HEK293T (cell line): ENCODE measurements at regions not wholly inside any gene's neighbourhood (a gene's known extent, or its start where the extent isn't known, plus 50 kb on each side); places are given as distances from the start of the nearest gene placed in this dataset.

Source experiments
- CTCF ChIA-PET: fragments of 350-600 bp; formaldehyde crosslinking; extraction: SDS; loops from one replicate; lab custom pipeline; 2021; ENCODE audit warnings: antibody characterized with exemption, inconsistent platforms; lab: Yijun Ruan, JAX
- POLR2A ChIA-PET: fragments of 350-600 bp; formaldehyde crosslinking; extraction: SDS; loops from one replicate; lab custom pipeline; 2020; ENCODE audit warnings: antibody characterized with exemption, inconsistent platforms; lab: Yijun Ruan, JAX
- DNase-seq: peaks from one replicate; pipeline ENCODE4 v3.0.0; 2012; ENCODE audit warnings: mixed read lengths; ENCODE audit errors: extremely low spot score
- ARNT ChIP-seq: fragments of 450-650 bp; IDR thresholded peaks from 2 replicates; pipeline ENCODE4 v1.6.1; 2017; ENCODE audit warnings: mild to moderate bottlenecking
- BHLHE40 ChIP-seq: fragments of 450-650 bp; IDR thresholded peaks from 2 replicates; pipeline ENCODE4 v1.6.1; 2016; ENCODE audit warnings: mild to moderate bottlenecking, moderate library complexity, borderline replicate concordance
- CTBP1 ChIP-seq: fragments of 450-650 bp; IDR thresholded peaks from 2 replicates; pipeline ENCODE4 v1.6.1; 2016; ENCODE audit warnings: borderline replicate concordance
- ELF4 ChIP-seq: fragments of 450-650 bp; IDR thresholded peaks from 2 replicates; pipeline ENCODE4 v1.6.1; 2017; ENCODE audit warnings: antibody characterized with exemption
- FOXA1 ChIP-seq: fragments of 450-650 bp; IDR thresholded peaks from 2 replicates; pipeline ENCODE4 v1.6.1; 2016; ENCODE audit warnings: mild to moderate bottlenecking
- FOXK2 ChIP-seq: fragments of 450-650 bp; IDR thresholded peaks from 2 replicates; pipeline ENCODE4 v1.6.1; 2016; ENCODE audit warnings: mild to moderate bottlenecking
- FOXM1 ChIP-seq: fragments of 450-650 bp; IDR thresholded peaks from 2 replicates; pipeline ENCODE4 v1.6.1; 2017; ENCODE audit warnings: mild to moderate bottlenecking, borderline replicate concordance
- HDGF ChIP-seq: fragments of 450-650 bp; IDR thresholded peaks from 2 replicates; pipeline ENCODE4 v1.6.1; 2017; ENCODE audit warnings: antibody characterized with exemption, borderline replicate concordance
- L3MBTL2 ChIP-seq: fragments of 450-650 bp; conservative IDR thresholded peaks from 2 replicates; pipeline ENCODE4 v1.6.1; 2016; ENCODE audit warnings: mild to moderate bottlenecking
- LEF1 ChIP-seq: fragments of 450-650 bp; IDR thresholded peaks from 2 replicates; pipeline ENCODE4 v1.6.1; 2017; ENCODE audit warnings: mild to moderate bottlenecking, borderline replicate concordance
- NFRKB ChIP-seq: fragments of 450-650 bp; IDR thresholded peaks from 2 replicates; pipeline ENCODE4 v1.6.1; 2016; ENCODE audit warnings: mild to moderate bottlenecking, moderate library complexity
- SP1 ChIP-seq: fragments of 450-650 bp; IDR thresholded peaks from 2 replicates; pipeline ENCODE4 v1.6.1; 2017
- SUZ12 ChIP-seq: fragments of 450-650 bp; IDR thresholded peaks from 2 replicates; pipeline ENCODE4 v1.6.1; 2016; ENCODE audit warnings: mild to moderate bottlenecking
- TARDBP ChIP-seq: fragments of 450-650 bp; IDR thresholded peaks from 2 replicates; pipeline ENCODE4 v1.6.1; 2016
- ZNF384 ChIP-seq: fragments of 450-650 bp; IDR thresholded peaks from 2 replicates; pipeline ENCODE4 v1.6.1; 2016
- TF ChIP-seq, protein P1 (sequence below): fragments of 450-650 bp; IDR thresholded peaks from 2 replicates; pipeline ENCODE4 v1.6.1; 2016

- DNase-seq = no peak
- POLR2A ChIA-PET = no interaction called here
These were observed 75.3 kb upstream of the IL12B start for GRCh38 chr5:159405611-159406031.

GRCh38 chr5:159406571-159406970, 76.3 kb upstream of the IL12B start:
- TF ChIP-seq NFRKB = no peak
- TF ChIP-seq SP1 = no peak
- no peak for TF ChIP-seq ZNF384
- no peak for TF ChIP-seq FOXK2
- TF ChIP-seq CTBP1 = no peak
- TF ChIP-seq FOXA1 = no peak
- TF ChIP-seq BHLHE40 = no peak
- no peak for TF ChIP-seq L3MBTL2
- no peak for TF ChIP-seq ARNT
- POLR2A ChIA-PET = no interaction called here
- no peak for DNase-seq
- CTCF ChIA-PET = no interaction called here

More at GRCh38 chr5:159405611-159406031, 75.3 kb upstream of the IL12B start:
- CTCF ChIA-PET = no interaction called here
- TF ChIP-seq TARDBP (no peak), SP1 (no peak), HDGF (no peak), CTBP1 (no peak), BHLHE40 (no peak), L3MBTL2 (no peak), ZNF384 (no peak), LEF1 (no peak), ARNT (no peak), NFRKB (no peak), FOXK2 (no peak), FOXM1 (no peak), FOXA1 (no peak), ELF4 (no peak), SUZ12 (no peak)
- TF ChIP-seq, protein P1, sequence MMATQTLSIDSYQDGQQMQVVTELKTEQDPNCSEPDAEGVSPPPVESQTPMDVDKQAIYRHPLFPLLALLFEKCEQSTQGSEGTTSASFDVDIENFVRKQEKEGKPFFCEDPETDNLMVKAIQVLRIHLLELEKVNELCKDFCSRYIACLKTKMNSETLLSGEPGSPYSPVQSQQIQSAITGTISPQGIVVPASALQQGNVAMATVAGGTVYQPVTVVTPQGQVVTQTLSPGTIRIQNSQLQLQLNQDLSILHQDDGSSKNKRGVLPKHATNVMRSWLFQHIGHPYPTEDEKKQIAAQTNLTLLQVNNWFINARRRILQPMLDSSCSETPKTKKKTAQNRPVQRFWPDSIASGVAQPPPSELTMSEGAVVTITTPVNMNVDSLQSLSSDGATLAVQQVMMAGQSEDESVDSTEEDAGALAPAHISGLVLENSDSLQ = no peak

DNA sequence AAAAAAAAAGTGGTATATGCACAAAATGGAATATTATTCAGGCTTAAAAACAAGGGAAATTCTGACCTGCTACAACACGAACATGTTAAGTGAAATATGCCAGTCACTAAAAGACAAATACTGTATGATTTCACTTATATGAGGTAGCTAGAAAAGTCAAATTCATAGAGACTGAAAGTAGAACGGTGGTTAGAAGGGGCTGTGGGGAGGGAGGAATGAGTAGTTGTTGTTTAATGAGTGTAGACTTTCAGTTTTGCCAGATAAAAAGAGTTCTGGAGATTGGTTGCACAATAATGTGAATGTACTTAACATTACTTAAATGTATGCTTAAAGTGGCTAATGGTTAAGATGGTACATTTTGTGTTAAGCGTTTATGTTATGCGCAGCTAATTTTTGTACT, 79.5 kb upstream of the IL12B start:
- TF ChIP-seq FOXK2 (no peak), BHLHE40 (no peak), ARNT (no peak), ELF4 (no peak), TARDBP (no peak)
- DNase-seq = no peak
- CTCF ChIA-PET = interaction anchor here (0.9 kb wide), 1 partner anchor 8 kb away, joined by 3 read pairs; no protein-coding TSS in a partner anchor
- POLR2A ChIA-PET = no interaction called here

GRCh38 chr5:159410480-159410879, 80.2 kb upstream of the IL12B start:
- POLR2A ChIA-PET = no interaction called here
- no peak for DNase-seq
- no peak for TF ChIP-seq HDGF
- CTCF ChIA-PET = no interaction called here

- TF ChIP-seq FOXM1 (no peak), FOXA1 (no peak), ARNT (no peak), TARDBP (no peak), ELF4 (no peak), L3MBTL2 (no peak), BHLHE40 (no peak), FOXK2 (no peak), LEF1 (no peak), SP1 (no peak), HDGF (no peak)
- no peak for DNase-seq
- ChIA-PET POLR2A (no interaction called here), CTCF (interaction anchor here (1.1 kb wide), 1 partner anchor 564 kb away, joined by 3 read pairs; no protein-coding TSS in a partner anchor)
These were observed 80.8 kb upstream of the IL12B start for GRCh38 chr5:159411115-159411514.

DNA sequence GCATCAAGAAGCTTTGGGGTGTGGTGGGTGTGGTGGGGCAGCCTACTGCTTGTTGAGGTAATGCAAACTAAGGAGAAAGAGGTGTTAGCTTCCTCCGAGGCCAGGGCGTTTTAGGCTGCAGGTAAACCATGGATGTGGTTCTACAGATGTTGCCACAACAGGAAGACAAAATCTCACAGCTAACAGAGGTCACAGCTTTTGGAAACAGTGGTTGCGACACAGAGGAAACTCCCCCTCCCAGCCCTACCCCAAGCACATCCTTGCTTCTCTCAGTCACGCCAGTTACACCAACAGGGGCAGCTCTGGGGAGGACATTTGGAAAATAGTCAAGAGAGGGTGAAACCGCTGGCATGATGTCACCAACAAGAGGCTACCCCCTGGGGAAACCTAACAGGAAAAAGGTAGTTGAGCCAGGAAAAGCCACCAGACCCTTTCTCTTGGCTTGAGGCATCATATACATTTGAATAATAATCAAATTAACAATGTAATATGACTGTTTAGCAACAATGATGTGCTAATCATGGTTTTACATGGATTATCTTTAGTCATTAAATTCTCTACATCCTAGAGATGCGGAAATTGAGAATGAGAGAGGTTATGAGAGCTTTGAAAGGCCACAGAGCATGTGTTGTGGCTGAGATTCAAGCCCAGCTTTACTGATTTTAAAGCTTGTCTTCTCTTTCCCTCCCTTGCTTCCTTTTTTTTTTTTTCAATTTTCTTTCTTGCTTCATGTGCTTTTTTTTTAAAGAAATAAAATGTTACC, 82.2 kb upstream of the IL12B start:
- DNase-seq = no peak
- ChIA-PET POLR2A (no interaction called here), CTCF (interaction anchor here (0.6 to 1.1 kb wide), 2 partner anchors 256 to 563 kb away, joined by 3 to 7 read pairs; no protein-coding TSS in a partner anchor)
- TF ChIP-seq TARDBP (no peak), LEF1 (no peak), FOXM1 (no peak), SUZ12 (no peak), ARNT (no peak)
- TF ChIP-seq, protein P1 = no peak

GRCh38 chr5:159414021-159414420, 83.7 kb upstream of the IL12B start:
- ChIA-PET CTCF (no interaction called here), POLR2A (no interaction called here)
- no peak for DNase-seq
- no peak for TF ChIP-seq ELF4
- TF ChIP-seq ZNF384 = no peak
- no peak for TF ChIP-seq SUZ12
- TF ChIP-seq FOXM1 = no peak
- TF ChIP-seq FOXK2 = no peak
- TF ChIP-seq FOXA1 = no peak
- no peak for TF ChIP-seq SP1
- TF ChIP-seq, protein P1 = no peak
